SH-SY5Y (cell line): ENCODE measurements at regions not wholly inside any gene's neighbourhood (a gene's known extent, or its start where the extent isn't known, plus 50 kb on each side); places are given as distances from the start of the nearest gene placed in this dataset.

Experiments used
- GATA2 ChIP-seq: IDR thresholded peaks from 2 replicates; pipeline ENCODE4 v1.6.1; 2011; ENCODE audit warnings: mild to moderate bottlenecking, low read depth, low read length
- GATA3 ChIP-seq: IDR thresholded peaks from 2 replicates; pipeline ENCODE4 v1.6.1; 2011; ENCODE audit warnings: low read depth, mild to moderate bottlenecking, low read length, moderate library complexity

- TF ChIP-seq GATA2 (no peak), GATA3 (no peak)
These were observed 73.8 kb downstream of the SLC25A46 start for GRCh38 chr5:110812639-110813038.

- no peak for TF ChIP-seq GATA3
- no peak for TF ChIP-seq GATA2
These were observed 77.3 kb downstream of the SLC25A46 start for GRCh38 chr5:110815916-110816605.

GRCh38 chr5:110817459-110817858 is 78.7 kb downstream of the SLC25A46 start:
- TF ChIP-seq GATA3 (no peak), GATA2 (no peak)

- TF ChIP-seq GATA3 (no peak), GATA2 (no peak)
These were observed 84.8 kb downstream of the SLC25A46 start for GRCh38 chr5:110823571-110823970.

GRCh38 chr5:110824936-110825441 is 86.2 kb downstream of the SLC25A46 start:
- TF ChIP-seq GATA2, result no peak
- no peak for TF ChIP-seq GATA3

GRCh38 chr5:110832683-110833082 is 93.9 kb downstream of the SLC25A46 start:
- TF ChIP-seq GATA2, result no peak
- no peak for TF ChIP-seq GATA3

GRCh38 chr5:110836851-110837250 is 98.0 kb downstream of the SLC25A46 start:
- TF ChIP-seq GATA3 (no peak), GATA2 (no peak)

- TF ChIP-seq GATA3 (no peak), GATA2 (no peak)
These were observed 100.2 kb downstream of the SLC25A46 start for GRCh38 chr5:110838961-110839360.

- TF ChIP-seq GATA2 (no peak), GATA3 (no peak)
These were observed 101.6 kb downstream of the SLC25A46 start for GRCh38 chr5:110840347-110840960.

GRCh38 chr5:110841137-110841536 is 102.3 kb downstream of the SLC25A46 start:
- no peak for TF ChIP-seq GATA2
- no peak for TF ChIP-seq GATA3

- no peak for TF ChIP-seq GATA2
- TF ChIP-seq GATA3, result no peak
These were observed 104.1 kb downstream of the SLC25A46 start for GRCh38 chr5:110842948-110843347.

- TF ChIP-seq GATA2 (no peak), GATA3 (no peak)
These were observed 105.4 kb downstream of the SLC25A46 start for GRCh38 chr5:110844251-110844650.

- TF ChIP-seq GATA2, result no peak
- TF ChIP-seq GATA3, result no peak
These were observed 107.7 kb downstream of the SLC25A46 start for GRCh38 chr5:110846398-110847001.

GRCh38 chr5:110851357-110851756 is 112.5 kb downstream of the SLC25A46 start:
- no peak for TF ChIP-seq GATA3
- TF ChIP-seq GATA2, result no peak

GRCh38 chr5:110852053-110852452 is 113.2 kb downstream of the SLC25A46 start:
- TF ChIP-seq GATA3 (no peak), GATA2 (no peak)

- TF ChIP-seq GATA3, result no peak
- TF ChIP-seq GATA2, result no peak
These were observed 113.7 kb downstream of the SLC25A46 start for GRCh38 chr5:110852541-110852940.
